ENCODE measurements at regions not wholly inside any gene's neighbourhood (a gene's known extent, or its start where the extent isn't known, plus 50 kb on each side); places are given as distances from the start of the nearest gene placed in this dataset.

GRCh38 chr14:97499790-97500481, 702.8 kb downstream of the VRK1 start:
- H3K4me1 Mint-ChIP-seq = no peaks in the 10 kb centered on the region
- ATAC-seq (ENCODE audit: low read depth) = no peak
- H3K27me3 Mint-ChIP-seq = no peaks in the 10 kb centered on the region
- no peak overlapping the region for H3K27ac Mint-ChIP-seq
- H3K9me3 Mint-ChIP-seq = peaks cover 1% of the 10 kb centered on the region
- no peak overlapping the region for H3K4me3 Mint-ChIP-seq
- no peaks in the 10 kb centered on the region for H3K36me3 Mint-ChIP-seq
- no peak for DNase-seq (ENCODE audit: low spot score in 2 of 2)

GRCh38 chr14:97506626-97507025, 709.4 kb downstream of the VRK1 start:
- peaks cover 7% of the 10 kb centered on the region for H3K9me3 Mint-ChIP-seq
- ATAC-seq (ENCODE audit: low read depth) = no peak
- H3K27me3 Mint-ChIP-seq = no peaks in the 10 kb centered on the region
- DNase-seq (ENCODE audit: low spot score in 2 of 2) = no peak
- H3K36me3 Mint-ChIP-seq = no peaks in the 10 kb centered on the region
- H3K27ac Mint-ChIP-seq = no peak overlapping the region
- no peaks in the 10 kb centered on the region for H3K4me1 Mint-ChIP-seq
- no peak overlapping the region for H3K4me3 Mint-ChIP-seq

- H3K27me3 Mint-ChIP-seq = no peaks in the 10 kb centered on the region
- peaks cover 6% of the 10 kb centered on the region for H3K9me3 Mint-ChIP-seq
- ATAC-seq (ENCODE audit: low read depth) = no peak
- no peaks in the 10 kb centered on the region for H3K4me1 Mint-ChIP-seq
- no peak overlapping the region for H3K4me3 Mint-ChIP-seq
- DNase-seq (ENCODE audit: low spot score in 2 of 2) = no peak
- no peaks in the 10 kb centered on the region for H3K36me3 Mint-ChIP-seq
- no peak overlapping the region for H3K27ac Mint-ChIP-seq
Measured at GRCh38 chr14:97513891-97514290, 716.7 kb downstream of the VRK1 start.

GRCh38 chr14:97517566-97518234, 720.5 kb downstream of the VRK1 start:
- Mint-ChIP-seq H3K27ac (no peak overlapping the region), H3K9me3 (peaks cover 12% of the 10 kb centered on the region), H3K36me3 (no peaks in the 10 kb centered on the region), H3K27me3 (no peaks in the 10 kb centered on the region), H3K4me1 (no peaks in the 10 kb centered on the region), H3K4me3 (no peak overlapping the region)
- ATAC-seq (ENCODE audit: low read depth) = no peak
- no peak for DNase-seq (ENCODE audit: low spot score in 2 of 2)

- no peaks in the 10 kb centered on the region for H3K27me3 Mint-ChIP-seq
- H3K36me3 Mint-ChIP-seq = no peaks in the 10 kb centered on the region
- H3K9me3 Mint-ChIP-seq = peaks cover 20% of the 10 kb centered on the region
- H3K27ac Mint-ChIP-seq = no peak overlapping the region
- no peak for ATAC-seq (ENCODE audit: low read depth)
- H3K4me3 Mint-ChIP-seq = no peak overlapping the region
- H3K4me1 Mint-ChIP-seq = no peaks in the 10 kb centered on the region
- DNase-seq (ENCODE audit: low spot score in 2 of 2) = no peak
Measured at GRCh38 chr14:97523936-97524335, 726.8 kb downstream of the VRK1 start.

- Mint-ChIP-seq H3K4me3 (no peak overlapping the region), H3K4me1 (no peaks in the 10 kb centered on the region), H3K27me3 (no peaks in the 10 kb centered on the region), H3K9me3 (peaks cover 20% of the 10 kb centered on the region), H3K27ac (no peak overlapping the region), H3K36me3 (no peaks in the 10 kb centered on the region)
- ATAC-seq (ENCODE audit: low read depth) (no peak), DNase-seq (ENCODE audit: low spot score in 2 of 2) (no peak)
Measured at GRCh38 chr14:97524589-97525319, 727.6 kb downstream of the VRK1 start.

GRCh38 chr14:97527993-97528392, 730.8 kb downstream of the VRK1 start:
- ATAC-seq (ENCODE audit: low read depth) (no peak), DNase-seq (ENCODE audit: low spot score in 2 of 2) (no peak)
- Mint-ChIP-seq H3K36me3 (no peaks in the 10 kb centered on the region), H3K4me3 (no peak overlapping the region), H3K4me1 (no peaks in the 10 kb centered on the region), H3K9me3 (peaks cover 10% of the 10 kb centered on the region), H3K27ac (no peak overlapping the region), H3K27me3 (no peaks in the 10 kb centered on the region)

- Mint-ChIP-seq H3K36me3 (no peaks in the 10 kb centered on the region), H3K27me3 (peaks cover 1% of the 10 kb centered on the region), H3K4me1 (no peaks in the 10 kb centered on the region), H3K27ac (no peak overlapping the region), H3K4me3 (no peak overlapping the region), H3K9me3 (peaks cover 6% of the 10 kb centered on the region)
- DNase-seq (ENCODE audit: low spot score in 2 of 2) = no peak
- no peak for ATAC-seq (ENCODE audit: low read depth)
Measured at GRCh38 chr14:97532052-97532451, 734.9 kb downstream of the VRK1 start.

GRCh38 chr14:97536421-97536820, 739.2 kb downstream of the VRK1 start:
- Mint-ChIP-seq H3K27ac (no peak overlapping the region), H3K27me3 (peaks cover 1% of the 10 kb centered on the region), H3K36me3 (no peaks in the 10 kb centered on the region), H3K4me1 (no peaks in the 10 kb centered on the region), H3K9me3 (peaks cover 5% of the 10 kb centered on the region), H3K4me3 (no peak overlapping the region)
- DNase-seq (ENCODE audit: low spot score in 2 of 2) = no peak
- no peak for ATAC-seq (ENCODE audit: low read depth)

- Mint-ChIP-seq H3K27me3 (no peaks in the 10 kb centered on the region), H3K9me3 (peaks cover 5% of the 10 kb centered on the region), H3K4me1 (no peaks in the 10 kb centered on the region), H3K27ac (no peak overlapping the region), H3K4me3 (no peak overlapping the region), H3K36me3 (no peaks in the 10 kb centered on the region)
- ATAC-seq (ENCODE audit: low read depth) = no peak
- DNase-seq (ENCODE audit: low spot score in 2 of 2) = no peak
Measured at GRCh38 chr14:97538749-97539410, 741.7 kb downstream of the VRK1 start.

GRCh38 chr14:97539411-97539795, 742.2 kb downstream of the VRK1 start:
- ATAC-seq (ENCODE audit: low read depth) = no peak
- Mint-ChIP-seq H3K4me1 (no peaks in the 10 kb centered on the region), H3K27ac (no peak overlapping the region), H3K9me3 (peaks cover 5% of the 10 kb centered on the region), H3K4me3 (no peak overlapping the region), H3K27me3 (no peaks in the 10 kb centered on the region), H3K36me3 (no peaks in the 10 kb centered on the region)
- no peak for DNase-seq (ENCODE audit: low spot score in 2 of 2)

GRCh38 chr14:97539884-97540283, 742.7 kb downstream of the VRK1 start:
- no peak overlapping the region for H3K27ac Mint-ChIP-seq
- H3K27me3 Mint-ChIP-seq = no peaks in the 10 kb centered on the region
- no peaks in the 10 kb centered on the region for H3K36me3 Mint-ChIP-seq
- H3K4me1 Mint-ChIP-seq = no peaks in the 10 kb centered on the region
- no peak overlapping the region for H3K4me3 Mint-ChIP-seq
- peaks cover 5% of the 10 kb centered on the region for H3K9me3 Mint-ChIP-seq
- DNase-seq (ENCODE audit: low spot score in 2 of 2) = no peak
- no peak for ATAC-seq (ENCODE audit: low read depth)

- no peaks in the 10 kb centered on the region for H3K27me3 Mint-ChIP-seq
- no peak overlapping the region for H3K4me3 Mint-ChIP-seq
- H3K27ac Mint-ChIP-seq = no peak overlapping the region
- H3K4me1 Mint-ChIP-seq = no peaks in the 10 kb centered on the region
- H3K9me3 Mint-ChIP-seq = peaks cover 3% of the 10 kb centered on the region
- ATAC-seq (ENCODE audit: low read depth) (no peak), DNase-seq (ENCODE audit: low spot score in 2 of 2) (no peak)
- no peaks in the 10 kb centered on the region for H3K36me3 Mint-ChIP-seq
Measured at GRCh38 chr14:97543221-97543620, 746.0 kb downstream of the VRK1 start.

GRCh38 chr14:97543816-97544215, 746.6 kb downstream of the VRK1 start:
- no peaks in the 10 kb centered on the region for H3K27me3 Mint-ChIP-seq
- no peak overlapping the region for H3K4me3 Mint-ChIP-seq
- H3K36me3 Mint-ChIP-seq = no peaks in the 10 kb centered on the region
- H3K9me3 Mint-ChIP-seq = no peaks in the 10 kb centered on the region
- no peaks in the 10 kb centered on the region for H3K4me1 Mint-ChIP-seq
- DNase-seq (ENCODE audit: low spot score in 2 of 2) = no peak
- no peak for ATAC-seq (ENCODE audit: low read depth)
- H3K27ac Mint-ChIP-seq = no peak overlapping the region
